WTC11 (cell line): ENCODE measurements at regions not wholly inside any gene's neighbourhood (a gene's known extent, or its start where the extent isn't known, plus 50 kb on each side); places are given as distances from the start of the nearest gene placed in this dataset.
"Not testable (repeated sequence)": the region's sequence is repeated elsewhere in the genome, so short reads cannot be mapped to it uniquely, and the experiment has no call there.

Experiments
- ATAC-seq: fragments of 200-7000 bp; cut with Tn5 transposase; 2 replicates; pipeline ENCODE4 v1.10.0; 2021; ENCODE audit warnings: mild to moderate bottlenecking, moderate library complexity
- CTCF ChIA-PET: fragments of 300-600 bp; sonication (Branson Sonifier 250); formaldehyde crosslinking; loops from one replicate; lab custom pipeline; 2021; ENCODE audit warnings: antibody characterized with exemption; lab: Charles Lee
- POLR2A ChIA-PET: fragments of 350-600 bp; sonication (Branson Sonifier 250); formaldehyde crosslinking; loops from one replicate; lab custom pipeline; 2021; ENCODE audit warnings: antibody characterized with exemption; lab: Charles Lee
- DNase-seq: peaks from one replicate; pipeline ENCODE4 v3.0.0; 2021; ENCODE audit warnings: low spot score
- H3K27ac Mint-ChIP-seq: 2 replicates; pipeline ENCODE4 v1.8.0; 2021; ENCODE audit warnings: mixed read lengths
- H3K27me3 Mint-ChIP-seq: 2 replicates; pipeline ENCODE4 v1.8.0; 2021; ENCODE audit warnings: low read depth, mild to moderate bottlenecking, moderate library complexity, mixed read lengths
- H3K36me3 Mint-ChIP-seq: 2 replicates; pipeline ENCODE4 v1.8.0; 2021; ENCODE audit warnings: mixed read lengths
- H3K4me1 Mint-ChIP-seq: 2 replicates; pipeline ENCODE4 v1.8.0; 2022; ENCODE audit warnings: mixed read lengths
- H3K4me3 Mint-ChIP-seq: 2 replicates; pipeline ENCODE4 v1.8.0; 2021; ENCODE audit warnings: mild to moderate bottlenecking, moderate library complexity, mixed read lengths
- H3K9me3 Mint-ChIP-seq: 2 replicates; pipeline ENCODE4 v1.8.0; 2021; ENCODE audit warnings: mixed read lengths
- AFF4 ChIP-seq: sonication (generic); formaldehyde crosslinking; IDR thresholded peaks from 2 replicates; pipeline ENCODE4 v1.8.1; 2023; ENCODE audit warnings: mild to moderate bottlenecking, missing genetic modification reagents, borderline replicate concordance
- ATF3 ChIP-seq: sonication (generic); formaldehyde crosslinking; conservative IDR thresholded peaks from 2 replicates; pipeline ENCODE4 v1.8.1; 2022; ENCODE audit warnings: mild to moderate bottlenecking, missing genetic modification reagents
- CBFB ChIP-seq: sonication (generic); formaldehyde crosslinking; IDR thresholded peaks from 2 replicates; pipeline ENCODE4 v1.8.1; 2022; ENCODE audit warnings: mild to moderate bottlenecking, low read depth, missing genetic modification reagents
- CREB1 ChIP-seq: sonication (generic); formaldehyde crosslinking; IDR thresholded peaks from 2 replicates; pipeline ENCODE4 v1.8.0; 2023; ENCODE audit warnings: mild to moderate bottlenecking, missing genetic modification reagents
- FOXK1 ChIP-seq: sonication (generic); formaldehyde crosslinking; IDR thresholded peaks from 2 replicates; pipeline ENCODE4 v1.8.0; 2022; ENCODE audit warnings: mild to moderate bottlenecking, moderate library complexity, missing genetic modification reagents
- GABPB1 ChIP-seq: sonication (generic); formaldehyde crosslinking; IDR thresholded peaks from 2 replicates; pipeline ENCODE4 v1.8.1; 2023; ENCODE audit warnings: mild to moderate bottlenecking, missing genetic modification reagents
- IRF2 ChIP-seq: sonication (generic); formaldehyde crosslinking; IDR thresholded peaks from 2 replicates; pipeline ENCODE4 v1.8.0; 2022; ENCODE audit warnings: low read depth, missing genetic modification reagents, borderline replicate concordance
- NR2C2 ChIP-seq: sonication (generic); formaldehyde crosslinking; IDR thresholded peaks from 2 replicates; pipeline ENCODE4 v1.8.0; 2022; ENCODE audit warnings: mild to moderate bottlenecking, missing genetic modification reagents
- PREB ChIP-seq: sonication (generic); formaldehyde crosslinking; IDR thresholded peaks from 2 replicates; pipeline ENCODE4 v1.8.1; 2022; ENCODE audit warnings: mild to moderate bottlenecking, missing genetic modification reagents, moderate library complexity, borderline replicate concordance
- SMAD3 ChIP-seq: sonication (generic); formaldehyde crosslinking; IDR thresholded peaks from 2 replicates; pipeline ENCODE4 v1.8.0; 2022; ENCODE audit warnings: missing genetic modification reagents, mild to moderate bottlenecking, borderline replicate concordance
- SP1 ChIP-seq: sonication (generic); formaldehyde crosslinking; conservative IDR thresholded peaks from 2 replicates; pipeline ENCODE4 v1.8.1; 2022; ENCODE audit warnings: missing genetic modification reagents
- TP53 ChIP-seq: sonication (generic); formaldehyde crosslinking; IDR thresholded peaks from 2 replicates; pipeline ENCODE4 v1.8.1; 2023; ENCODE audit warnings: mild to moderate bottlenecking, missing genetic modification reagents
- ZNF232 ChIP-seq: sonication (generic); formaldehyde crosslinking; IDR thresholded peaks from 2 replicates; pipeline ENCODE4 v1.8.0; 2022; ENCODE audit warnings: mild to moderate bottlenecking, missing genetic modification reagents
- ZNF317 ChIP-seq: sonication (generic); formaldehyde crosslinking; IDR thresholded peaks from 2 replicates; pipeline ENCODE4 v1.8.1; 2023; ENCODE audit warnings: low read depth, mild to moderate bottlenecking, moderate library complexity, missing genetic modification reagents, borderline replicate concordance
- ZNF512 ChIP-seq: sonication (generic); formaldehyde crosslinking; IDR thresholded peaks from 2 replicates; pipeline ENCODE4 v1.8.1; 2022; ENCODE audit warnings: missing genetic modification reagents, borderline replicate concordance

GRCh38 chr15:36050899-36051298 lies 504.9 kb upstream of the DPH6 start:
- Mint-ChIP-seq H3K27me3 (no peaks in the 10 kb centered on the region), H3K27ac (no peak overlapping the region), H3K4me3 (no peak overlapping the region), H3K4me1 (peaks cover 7% of the 10 kb centered on the region), H3K9me3 (peaks cover 5% of the 10 kb centered on the region), H3K36me3 (no peaks in the 10 kb centered on the region)
- DNase-seq (no peak), ATAC-seq (peak; percentile 64)
- TF ChIP-seq ZNF512 (CRISPR knock-in tag), result no peak
- no peak for TF ChIP-seq SMAD3 (CRISPR knock-in tag)
- ChIA-PET POLR2A (no interaction called here), CTCF (interaction anchor here (0.6 to 1.3 kb wide), 4 partner anchors 10 to 532 kb away, joined by 3 to 5 read pairs (median 4); no protein-coding TSS in a partner anchor)

- H3K27ac Mint-ChIP-seq, H3K4me1 Mint-ChIP-seq, H3K36me3 Mint-ChIP-seq, H3K4me3 Mint-ChIP-seq, POLR2A ChIA-PET, H3K9me3 Mint-ChIP-seq, H3K27me3 Mint-ChIP-seq: not testable (repeated sequence)
- DNase-seq (peak; percentile 26), ATAC-seq (peak; percentile 52)
- CTCF ChIA-PET, result interaction anchor here (0.6 to 1.0 kb wide), 2 partner anchors 13 to 301 kb away, joined by 3 to 6 read pairs; no protein-coding TSS in a partner anchor
These were observed 506.7 kb upstream of the DPH6 start for GRCh38 chr15:36052641-36053040.

GRCh38 chr15:36053746-36054145 lies 507.8 kb upstream of the DPH6 start:
- Mint-ChIP-seq H3K27me3 (no peaks in the 10 kb centered on the region), H3K9me3 (no peaks in the 10 kb centered on the region), H3K4me1 (peaks cover 7% of the 10 kb centered on the region)
- POLR2A ChIA-PET, result no interaction called here
- no peak for TF ChIP-seq GABPB1 (CRISPR knock-in tag)
- no peak for TF ChIP-seq TP53 (CRISPR knock-in tag)
- no peak for TF ChIP-seq IRF2 (CRISPR knock-in tag)
- TF ChIP-seq PREB, result no peak
- TF ChIP-seq CREB1 (CRISPR knock-in tag), result no peak
- no peak for TF ChIP-seq CBFB (CRISPR knock-in tag)
- TF ChIP-seq ZNF317 (CRISPR knock-in tag), result no peak
- TF ChIP-seq FOXK1, result no peak
- no peak for TF ChIP-seq ATF3 (CRISPR knock-in tag)
- no peak for TF ChIP-seq AFF4 (CRISPR knock-in tag)
- TF ChIP-seq, all 79 proteins: peak for 0
- no peaks in the 10 kb centered on the region for H3K36me3 Mint-ChIP-seq
- no peak overlapping the region for H3K4me3 Mint-ChIP-seq
- no peak overlapping the region for H3K27ac Mint-ChIP-seq
- CTCF ChIA-PET, result no interaction called here
- no peak for DNase-seq
- ATAC-seq, result no peak

GRCh38 chr15:36059596-36059995 lies 513.6 kb upstream of the DPH6 start:
- no peak for TF ChIP-seq ZNF232 (CRISPR knock-in tag)
- no peak for TF ChIP-seq NR2C2 (CRISPR knock-in tag)
- no peak for TF ChIP-seq ATF3 (CRISPR knock-in tag)
- no peak for TF ChIP-seq ZNF317 (CRISPR knock-in tag)
- TF ChIP-seq SP1 (CRISPR knock-in tag), result no peak

More at GRCh38 chr15:36059596-36059995, 513.6 kb upstream of the DPH6 start:
- POLR2A ChIA-PET, result no interaction called here
- Mint-ChIP-seq H3K4me1 (peaks cover 6% of the 10 kb centered on the region), H3K9me3 (no peaks in the 10 kb centered on the region), H3K36me3 (no peaks in the 10 kb centered on the region), H3K27me3 (no peaks in the 10 kb centered on the region), H3K4me3 (no peak overlapping the region), H3K27ac (no peak overlapping the region)
- no peak for DNase-seq
- CTCF ChIA-PET, result no interaction called here
- no peak for ATAC-seq
